ENCODE measurements at regions not wholly inside any gene's neighbourhood (a gene's known extent, or its start where the extent isn't known, plus 50 kb on each side); places are given as distances from the start of the nearest gene placed in this dataset.

DNA sequence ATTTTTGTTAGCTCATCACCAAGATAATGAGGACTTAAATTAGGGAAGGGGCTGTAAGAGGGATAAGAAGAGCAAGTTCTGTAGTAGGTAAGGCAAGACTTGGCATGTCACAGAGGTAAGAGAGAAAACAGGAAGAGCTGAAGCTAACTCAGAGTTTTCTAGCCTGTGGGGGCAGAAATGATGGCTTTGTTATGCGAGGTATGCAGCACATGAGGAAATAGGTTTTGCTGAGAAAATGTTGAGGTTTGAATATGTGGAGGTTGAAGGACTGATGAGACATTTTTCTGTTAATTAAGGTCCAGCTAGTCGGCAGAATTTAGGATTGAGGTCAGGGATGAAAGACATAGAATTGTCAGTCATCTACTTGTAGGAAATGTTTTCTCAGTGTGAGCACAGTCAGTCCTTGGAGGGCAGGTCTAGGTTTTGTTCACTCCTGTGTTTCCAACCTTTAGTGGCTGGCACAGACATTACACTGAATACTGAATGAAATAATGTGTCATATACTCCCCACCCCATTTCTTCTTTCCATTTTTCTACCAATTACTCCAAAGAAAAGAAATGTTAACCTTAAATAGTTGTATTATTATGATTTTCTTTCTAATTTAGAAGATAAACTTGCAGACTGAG, 154.0 kb upstream of the AADAT start:
- TF ChIP-seq, protein P1, sequence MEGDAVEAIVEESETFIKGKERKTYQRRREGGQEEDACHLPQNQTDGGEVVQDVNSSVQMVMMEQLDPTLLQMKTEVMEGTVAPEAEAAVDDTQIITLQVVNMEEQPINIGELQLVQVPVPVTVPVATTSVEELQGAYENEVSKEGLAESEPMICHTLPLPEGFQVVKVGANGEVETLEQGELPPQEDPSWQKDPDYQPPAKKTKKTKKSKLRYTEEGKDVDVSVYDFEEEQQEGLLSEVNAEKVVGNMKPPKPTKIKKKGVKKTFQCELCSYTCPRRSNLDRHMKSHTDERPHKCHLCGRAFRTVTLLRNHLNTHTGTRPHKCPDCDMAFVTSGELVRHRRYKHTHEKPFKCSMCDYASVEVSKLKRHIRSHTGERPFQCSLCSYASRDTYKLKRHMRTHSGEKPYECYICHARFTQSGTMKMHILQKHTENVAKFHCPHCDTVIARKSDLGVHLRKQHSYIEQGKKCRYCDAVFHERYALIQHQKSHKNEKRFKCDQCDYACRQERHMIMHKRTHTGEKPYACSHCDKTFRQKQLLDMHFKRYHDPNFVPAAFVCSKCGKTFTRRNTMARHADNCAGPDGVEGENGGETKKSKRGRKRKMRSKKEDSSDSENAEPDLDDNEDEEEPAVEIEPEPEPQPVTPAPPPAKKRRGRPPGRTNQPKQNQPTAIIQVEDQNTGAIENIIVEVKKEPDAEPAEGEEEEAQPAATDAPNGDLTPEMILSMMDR (IDR thresholded peaks at IDR 0.05), result no peak
- TF ChIP-seq POLR2A (IDR thresholded peaks at IDR 0.05) (no peak), POLR2AphosphoS5 (IDR thresholded peaks at IDR 0.05) (no peak)

All from gastroesophageal sphincter (tissue), 3 donors.